ENCODE measurements at regions not wholly inside any gene's neighbourhood (a gene's known extent, or its start where the extent isn't known, plus 50 kb on each side); places are given as distances from the start of the nearest gene placed in this dataset.

GRCh38 chr12:77374673-77375072, 309.3 kb upstream of the E2F7 start:
- no peak overlapping the region for H3K4me2 ChIP-seq

GRCh38 chr12:77372494-77372893, 307.1 kb upstream of the E2F7 start:
- DNase-seq (ENCODE audit: low spot score), result no peak
- H3K9me2 ChIP-seq (replicated peaks; ENCODE audit: insufficient read depth), result no peaks in the 10 kb centered on the region
- no peaks in the 10 kb centered on the region for H3K36me3 ChIP-seq (replicated peaks; ENCODE audit: insufficient read depth, low read depth)
- 53% methylated on average over 1 of the region's 1 CpG for WGBS (ENCODE audit: low lambda C conversion rate, missing lambda C conversion rate)
- no peak overlapping the region for H2AFZ ChIP-seq
- H3K9me3 ChIP-seq (ENCODE audit: low read depth), result no peaks in the 10 kb centered on the region
- TF ChIP-seq EZH2 (IDR thresholded peaks at IDR 0.05; ENCODE audit: borderline replicate concordance), result no peak
- no peak for TF ChIP-seq EZH2phosphoT487 (IDR thresholded peaks at IDR 0.05; ENCODE audit: low read depth, severe bottlenecking, unreplicated experiment)
- no peak for TF ChIP-seq CTCF (IDR thresholded peaks at IDR 0.05; ENCODE audit: poor library complexity)
- no peaks in the 10 kb centered on the region for H3K4me1 ChIP-seq (ENCODE audit: insufficient read depth)
- no peaks in the 10 kb centered on the region for H3K79me2 ChIP-seq
- H4K20me1 ChIP-seq (ENCODE audit: insufficient read depth, poor library complexity, severe bottlenecking), result no peaks in the 10 kb centered on the region
- no peak overlapping the region for H3K4me2 ChIP-seq
- H3K4me3 ChIP-seq, result no peak overlapping the region
- no peak overlapping the region for H3K27ac ChIP-seq
- H3K27me3 ChIP-seq, result no peaks in the 10 kb centered on the region

More at GRCh38 chr12:77374673-77375072, 309.3 kb upstream of the E2F7 start:
- Histone ChIP-seq H3K36me3 (replicated peaks; ENCODE audit: insufficient read depth, low read depth) (no peaks in the 10 kb centered on the region), H4K20me1 (ENCODE audit: insufficient read depth, poor library complexity, severe bottlenecking) (no peaks in the 10 kb centered on the region), H3K4me1 (ENCODE audit: insufficient read depth) (no peaks in the 10 kb centered on the region), H3K9me3 (ENCODE audit: low read depth) (no peaks in the 10 kb centered on the region), H3K79me2 (no peaks in the 10 kb centered on the region), H3K9me2 (replicated peaks; ENCODE audit: insufficient read depth) (no peaks in the 10 kb centered on the region), H2AFZ (no peak overlapping the region), H3K4me3 (no peak overlapping the region), H3K27me3 (no peaks in the 10 kb centered on the region), H3K27ac (no peak overlapping the region)
- TF ChIP-seq EZH2 (IDR thresholded peaks at IDR 0.05; ENCODE audit: borderline replicate concordance) (no peak), CTCF (IDR thresholded peaks at IDR 0.05; ENCODE audit: poor library complexity) (no peak), EZH2phosphoT487 (IDR thresholded peaks at IDR 0.05; ENCODE audit: low read depth, severe bottlenecking, unreplicated experiment) (no peak)
- no peak for DNase-seq (ENCODE audit: low spot score)
- WGBS (ENCODE audit: low lambda C conversion rate, missing lambda C conversion rate), result 48% methylated on average over 1 of the region's 1 CpG

GRCh38 chr12:77372026-77372425, 306.7 kb upstream of the E2F7 start:
- Histone ChIP-seq H4K20me1 (ENCODE audit: insufficient read depth, poor library complexity, severe bottlenecking) (no peaks in the 10 kb centered on the region), H3K9me2 (replicated peaks; ENCODE audit: insufficient read depth) (no peaks in the 10 kb centered on the region), H3K27ac (no peak overlapping the region), H3K4me1 (ENCODE audit: insufficient read depth) (no peaks in the 10 kb centered on the region), H3K36me3 (replicated peaks; ENCODE audit: insufficient read depth, low read depth) (no peaks in the 10 kb centered on the region), H3K4me2 (no peak overlapping the region), H3K79me2 (no peaks in the 10 kb centered on the region), H3K27me3 (no peaks in the 10 kb centered on the region), H3K9me3 (ENCODE audit: low read depth) (no peaks in the 10 kb centered on the region), H2AFZ (no peak overlapping the region), H3K4me3 (no peak overlapping the region)
- WGBS (ENCODE audit: low lambda C conversion rate, missing lambda C conversion rate), result 58% methylated on average over 2 of the region's 2 CpGs
- peak; percentile 8 for DNase-seq (ENCODE audit: low spot score)
- TF ChIP-seq CTCF (IDR thresholded peaks at IDR 0.05; ENCODE audit: poor library complexity) (no peak), EZH2 (IDR thresholded peaks at IDR 0.05; ENCODE audit: borderline replicate concordance) (no peak), EZH2phosphoT487 (IDR thresholded peaks at IDR 0.05; ENCODE audit: low read depth, severe bottlenecking, unreplicated experiment) (no peak)

GRCh38 chr12:77368379-77368778, 303.0 kb upstream of the E2F7 start:
- Histone ChIP-seq H3K27ac (no peak overlapping the region), H2AFZ (no peak overlapping the region), H4K20me1 (ENCODE audit: insufficient read depth, poor library complexity, severe bottlenecking) (no peaks in the 10 kb centered on the region), H3K4me1 (ENCODE audit: insufficient read depth) (no peaks in the 10 kb centered on the region), H3K9me2 (replicated peaks; ENCODE audit: insufficient read depth) (no peaks in the 10 kb centered on the region), H3K79me2 (no peaks in the 10 kb centered on the region), H3K9me3 (ENCODE audit: low read depth) (no peaks in the 10 kb centered on the region), H3K4me3 (no peak overlapping the region), H3K27me3 (no peaks in the 10 kb centered on the region), H3K36me3 (replicated peaks; ENCODE audit: insufficient read depth, low read depth) (no peaks in the 10 kb centered on the region), H3K4me2 (no peak overlapping the region)
- WGBS (ENCODE audit: low lambda C conversion rate, missing lambda C conversion rate), result 96% methylated on average over 2 of the region's 2 CpGs
- TF ChIP-seq CTCF (IDR thresholded peaks at IDR 0.05; ENCODE audit: poor library complexity) (no peak), EZH2phosphoT487 (IDR thresholded peaks at IDR 0.05; ENCODE audit: low read depth, severe bottlenecking, unreplicated experiment) (no peak), EZH2 (IDR thresholded peaks at IDR 0.05; ENCODE audit: borderline replicate concordance) (no peak)
- no peak for DNase-seq (ENCODE audit: low spot score)
